Brain microvascular endothelial cell (primary cell): ENCODE measurements at regions not wholly inside any gene's neighbourhood (a gene's known extent, or its start where the extent isn't known, plus 50 kb on each side); places are given as distances from the start of the nearest gene placed in this dataset.

Experiments used
- DNase-seq: peaks from one replicate; pipeline ENCODE4 v3.0.0-alpha.2; 2020
- H3K27ac ChIP-seq: fragments of 250-450 bp; sonication (Bioruptor Pico); 2 replicates; pipeline ENCODE4 v1.5.1; 2020; ENCODE audit warnings: mild to moderate bottlenecking, moderate library complexity
- H3K27me3 ChIP-seq: fragments of 250-450 bp; sonication (Bioruptor Pico); replicated peaks from 2 replicates; pipeline ENCODE4 v1.5.1; 2020; ENCODE audit warnings: mild to moderate bottlenecking
- H3K36me3 ChIP-seq: fragments of 250-450 bp; sonication (Bioruptor Pico); replicated peaks from 2 replicates; pipeline ENCODE4 v1.5.1; 2020; ENCODE audit warnings: mild to moderate bottlenecking
- H3K4me3 ChIP-seq: 2 replicates; pipeline ENCODE4 v1.5.1; 2011; ENCODE audit warnings: low read depth, mild to moderate bottlenecking, control low read depth, low read length, moderate library complexity
- CTCF ChIP-seq: IDR thresholded peaks from 2 replicates; pipeline ENCODE4 v1.5.1; 2011; ENCODE audit warnings: low read depth, mild to moderate bottlenecking, moderate library complexity, low read length, control low read depth, inconsistent platforms; ENCODE audit errors: missing control alignments
- in situ Hi-C: cut with HindIII; loops from 2 replicates; pipeline ENCODE4 v1.10.0; 2017; ENCODE audit warnings: low sequenced_read_pairs, low pct_ligation_motif_present

GRCh38 chr9:73095425-73095824, 56.2 kb upstream of the ANXA1 start:
- Histone ChIP-seq H3K4me3 (no peak overlapping the region), H3K27me3 (no peaks in the 10 kb centered on the region), H3K27ac (no peak overlapping the region), H3K36me3 (no peaks in the 10 kb centered on the region)
- in situ Hi-C loops, result no loop called here
- TF ChIP-seq CTCF, result no peak
- no peak for DNase-seq

- in situ Hi-C loops, result no loop called here
- DNase-seq, result no peak
- no peak overlapping the region for H3K4me3 ChIP-seq
- no peak for TF ChIP-seq CTCF
- H3K27me3 ChIP-seq, result no peaks in the 10 kb centered on the region
- H3K36me3 ChIP-seq, result no peaks in the 10 kb centered on the region
- H3K27ac ChIP-seq, result no peak overlapping the region
Observed at GRCh38 chr9:73093740-73094379, 57.8 kb upstream of the ANXA1 start.

- in situ Hi-C loops, result no loop called here
- DNase-seq, result no peak
- no peaks in the 10 kb centered on the region for H3K36me3 ChIP-seq
- TF ChIP-seq CTCF, result no peak
- H3K4me3 ChIP-seq, result no peak overlapping the region
- no peaks in the 10 kb centered on the region for H3K27me3 ChIP-seq
- no peak overlapping the region for H3K27ac ChIP-seq
Observed at GRCh38 chr9:73093016-73093739, 58.5 kb upstream of the ANXA1 start.

GRCh38 chr9:73091909-73092308, 59.8 kb upstream of the ANXA1 start:
- in situ Hi-C loops, result no loop called here
- Histone ChIP-seq H3K27me3 (no peaks in the 10 kb centered on the region), H3K36me3 (no peaks in the 10 kb centered on the region), H3K27ac (no peak overlapping the region), H3K4me3 (no peak overlapping the region)
- no peak for TF ChIP-seq CTCF
- DNase-seq, result no peak

GRCh38 chr9:73090214-73090613, 61.5 kb upstream of the ANXA1 start:
- no peak overlapping the region for H3K4me3 ChIP-seq
- H3K27me3 ChIP-seq, result no peaks in the 10 kb centered on the region
- in situ Hi-C loops, result no loop called here
- H3K27ac ChIP-seq, result no peak overlapping the region
- DNase-seq, result no peak
- TF ChIP-seq CTCF, result no peak
- H3K36me3 ChIP-seq, result no peaks in the 10 kb centered on the region
